HG03159 (cell line): ENCODE measurements at regions not wholly inside any gene's neighbourhood (a gene's known extent, or its start where the extent isn't known, plus 50 kb on each side); places are given as distances from the start of the nearest gene placed in this dataset.
"Not testable (repeated sequence)": the region's sequence is repeated elsewhere in the genome, so short reads cannot be mapped to it uniquely, and the experiment has no call there.

Experiments
- ATAC-seq: cut with Tn5 transposase; IDR thresholded peaks from one replicate; pipeline ENCODE4 v1.9.1; 2021; ENCODE audit warnings: mild to moderate bottlenecking, moderate library complexity; ENCODE audit not compliant: unreplicated experiment

- ATAC-seq: no peak
These were observed 997.6 kb upstream of the ATXN8OS start for GRCh38 chr13:69109891-69110525.

DNA sequence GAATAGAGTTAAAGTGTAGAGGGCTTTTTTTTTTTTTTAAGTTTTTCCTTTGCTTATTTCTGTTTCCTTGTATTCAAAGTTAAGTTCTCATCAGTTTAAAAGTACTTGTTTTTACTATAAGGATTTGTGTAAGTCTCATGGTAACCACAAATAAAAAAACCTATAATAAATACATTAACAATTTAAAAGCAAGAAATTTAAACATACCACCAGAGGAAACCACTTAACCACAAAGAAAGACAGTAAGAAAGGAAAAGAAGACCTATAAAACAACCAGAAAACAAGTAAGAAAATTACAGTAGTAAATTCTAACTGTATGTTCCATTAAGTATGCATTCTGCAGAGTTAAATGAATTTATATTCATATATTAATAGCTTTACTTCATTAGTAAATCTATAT, 999.1 kb upstream of the ATXN8OS start:
- ATAC-seq: no peak

DNA sequence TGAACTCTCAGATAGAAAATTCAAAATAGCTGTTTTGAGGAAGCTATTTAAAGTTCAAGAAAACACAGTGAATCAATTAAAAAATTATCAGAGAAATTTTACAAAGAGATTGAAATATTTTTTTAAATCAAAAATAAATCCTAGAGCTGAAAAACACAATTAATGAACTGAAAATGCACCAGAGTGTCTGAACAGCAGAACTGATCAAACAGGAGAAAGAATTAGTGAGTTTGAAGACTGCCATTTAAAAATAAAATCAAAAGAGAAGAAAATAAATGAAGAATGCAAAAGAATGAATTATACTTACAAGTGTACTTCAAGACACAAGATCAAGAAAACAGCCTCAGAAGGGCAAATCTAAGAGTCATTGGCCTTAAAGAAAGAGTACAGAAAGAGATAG, 1000.2 kb upstream of the ATXN8OS start:
- no peak for ATAC-seq

DNA sequence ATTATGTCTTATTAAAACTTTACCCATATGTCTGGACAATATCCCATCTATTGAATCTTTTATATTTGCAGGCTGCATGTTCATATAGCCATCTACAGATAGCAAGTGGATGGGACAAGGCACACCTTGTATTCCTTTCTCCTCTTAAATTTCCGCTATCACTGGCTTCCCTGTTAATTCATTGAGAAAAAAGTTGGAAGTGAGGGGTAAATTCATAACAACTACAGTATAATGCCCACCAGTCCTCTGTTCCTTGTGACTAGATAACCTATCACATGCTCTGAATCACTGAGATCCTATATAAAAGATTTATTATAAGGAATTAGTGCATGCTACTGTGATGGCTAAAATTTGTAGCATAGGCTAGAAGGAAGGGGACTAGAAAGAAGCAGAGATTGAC, 1005.8 kb upstream of the ATXN8OS start:
- ATAC-seq: no peak

DNA sequence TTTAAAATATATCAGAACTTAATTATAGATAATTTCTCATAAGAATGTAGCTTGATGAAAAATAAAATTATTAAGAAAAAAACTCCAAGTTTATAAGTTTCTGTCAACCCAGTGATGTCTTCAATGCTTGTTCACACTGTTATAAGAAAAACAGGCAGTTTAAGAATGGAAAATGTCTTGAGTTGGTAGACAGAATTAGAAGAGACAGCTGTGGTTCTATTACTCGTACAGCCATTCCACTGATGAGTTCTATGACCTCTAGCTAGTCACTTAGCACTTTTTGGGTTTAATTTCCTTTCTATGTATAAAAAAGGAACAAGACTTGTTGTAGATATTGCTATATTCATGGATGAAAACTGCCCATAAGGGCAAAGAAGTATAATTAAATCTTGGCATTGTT, 1013.1 kb upstream of the ATXN8OS start:
- ATAC-seq: no peak

DNA sequence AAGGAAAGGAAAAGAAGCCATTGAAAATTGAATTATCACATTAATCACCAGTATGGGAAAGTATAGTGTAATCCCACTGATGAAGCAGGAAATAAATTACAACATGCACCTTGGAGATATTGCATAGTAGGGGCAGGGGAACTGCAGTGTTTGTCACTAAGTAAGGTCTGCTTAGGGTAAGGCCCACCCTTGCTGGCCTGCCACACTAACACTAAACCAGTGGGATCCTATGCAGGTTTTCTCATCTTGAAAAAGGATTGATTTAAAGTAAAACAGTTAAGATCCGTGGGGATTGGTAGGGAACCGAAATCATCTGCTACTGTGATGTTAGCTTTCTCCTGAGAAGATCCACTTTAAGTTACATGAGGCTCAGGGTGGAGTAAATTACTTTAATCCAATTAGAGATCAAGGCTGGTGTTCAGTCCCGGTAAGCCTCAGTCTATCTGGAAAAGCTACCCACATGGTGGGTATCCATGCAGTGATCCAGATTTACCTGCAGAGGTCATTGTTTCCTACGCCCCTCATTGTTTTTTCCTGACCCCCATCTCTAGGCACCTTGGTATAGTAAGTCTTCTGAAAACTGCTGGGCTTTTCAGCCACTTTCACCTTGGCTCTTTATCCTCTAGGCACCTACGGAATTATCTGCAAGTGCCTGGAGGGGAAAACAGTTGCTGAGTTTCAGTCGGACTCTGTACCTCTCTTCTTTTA, 1014.9 kb upstream of the ATXN8OS start:
- ATAC-seq: no peak

DNA sequence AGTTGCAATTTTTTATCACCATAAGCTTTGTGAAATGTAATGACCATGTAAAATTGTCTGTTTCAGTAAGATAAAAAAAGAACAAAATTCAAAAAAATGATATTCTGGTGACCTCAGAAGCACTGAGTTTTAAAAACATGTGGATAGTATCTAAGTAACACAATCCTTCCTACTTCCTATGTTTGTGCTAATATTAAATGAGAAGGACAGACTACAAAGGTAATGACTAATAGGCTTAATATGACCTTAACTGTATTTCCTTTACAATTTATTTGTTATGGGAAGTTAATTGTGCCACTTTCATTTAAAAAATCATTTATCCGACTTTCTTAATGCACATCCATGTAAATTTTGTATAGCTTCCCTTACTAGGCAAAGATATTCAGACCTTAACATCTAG, 1030.4 kb upstream of the ATXN8OS start:
- ATAC-seq: no peak

GRCh38 chr13:69069554-69070133, 1038.0 kb upstream of the ATXN8OS start:
- ATAC-seq: no peak

DNA sequence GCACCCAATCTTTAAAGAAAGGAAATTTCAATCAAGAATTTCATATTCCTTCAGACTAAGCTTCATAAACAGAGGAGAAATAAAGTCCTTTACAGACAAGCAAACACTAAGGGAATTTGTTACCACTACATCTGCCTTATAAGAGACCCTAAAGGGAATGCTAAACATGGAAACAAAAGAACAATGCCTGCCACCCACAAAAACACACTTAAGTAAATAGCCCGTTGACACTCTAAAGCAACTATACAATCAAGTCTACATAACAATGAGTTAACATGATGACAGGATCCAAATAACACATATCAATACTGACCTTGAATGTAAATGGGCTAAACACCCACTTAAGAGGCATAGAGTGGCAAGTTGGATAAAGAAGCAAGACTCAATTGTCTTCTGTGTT, 1056.9 kb upstream of the ATXN8OS start:
- ATAC-seq: no peak

GRCh38 chr13:69044629-69045028, 1063.0 kb upstream of the ATXN8OS start:
- no peak for ATAC-seq

DNA sequence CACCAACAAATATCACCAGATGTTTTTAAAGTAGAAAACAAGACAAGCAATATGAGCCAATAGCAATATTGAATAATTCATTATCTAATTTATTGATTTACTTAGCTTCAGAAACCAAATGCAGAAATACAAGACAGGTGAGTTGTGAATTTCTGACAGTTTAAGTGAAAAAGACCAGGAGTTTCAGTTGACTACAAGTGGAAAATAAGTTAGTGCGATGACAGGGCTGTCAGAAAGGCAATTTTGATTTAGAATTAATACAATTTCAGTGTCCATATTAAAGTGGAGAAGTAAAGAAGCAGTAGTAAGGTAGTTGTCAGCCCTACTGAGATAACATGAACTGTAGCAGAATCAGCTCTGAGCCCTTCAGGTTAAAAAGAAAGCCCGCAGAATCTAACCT, 1066.7 kb upstream of the ATXN8OS start:
- no peak for ATAC-seq

GRCh38 chr13:69035771-69036170, 1071.9 kb upstream of the ATXN8OS start:
- ATAC-seq: no peak

GRCh38 chr13:69028936-69029335, 1078.7 kb upstream of the ATXN8OS start:
- ATAC-seq: no peak

- no peak for ATAC-seq
These were observed 1087.5 kb upstream of the ATXN8OS start for GRCh38 chr13:69020120-69020519.

GRCh38 chr13:69018173-69018572, 1089.5 kb upstream of the ATXN8OS start:
- not testable (repeated sequence) for ATAC-seq

- ATAC-seq: no peak
These were observed 1096.8 kb upstream of the ATXN8OS start for GRCh38 chr13:69010789-69011188.

GRCh38 chr13:69008499-69008898, 1099.1 kb upstream of the ATXN8OS start:
- ATAC-seq: no peak

- ATAC-seq: no peak
These were observed 1109.6 kb upstream of the ATXN8OS start for GRCh38 chr13:68998056-68998455.

GRCh38 chr13:68996668-68997025, 1111.0 kb upstream of the ATXN8OS start:
- ATAC-seq: no peak

DNA sequence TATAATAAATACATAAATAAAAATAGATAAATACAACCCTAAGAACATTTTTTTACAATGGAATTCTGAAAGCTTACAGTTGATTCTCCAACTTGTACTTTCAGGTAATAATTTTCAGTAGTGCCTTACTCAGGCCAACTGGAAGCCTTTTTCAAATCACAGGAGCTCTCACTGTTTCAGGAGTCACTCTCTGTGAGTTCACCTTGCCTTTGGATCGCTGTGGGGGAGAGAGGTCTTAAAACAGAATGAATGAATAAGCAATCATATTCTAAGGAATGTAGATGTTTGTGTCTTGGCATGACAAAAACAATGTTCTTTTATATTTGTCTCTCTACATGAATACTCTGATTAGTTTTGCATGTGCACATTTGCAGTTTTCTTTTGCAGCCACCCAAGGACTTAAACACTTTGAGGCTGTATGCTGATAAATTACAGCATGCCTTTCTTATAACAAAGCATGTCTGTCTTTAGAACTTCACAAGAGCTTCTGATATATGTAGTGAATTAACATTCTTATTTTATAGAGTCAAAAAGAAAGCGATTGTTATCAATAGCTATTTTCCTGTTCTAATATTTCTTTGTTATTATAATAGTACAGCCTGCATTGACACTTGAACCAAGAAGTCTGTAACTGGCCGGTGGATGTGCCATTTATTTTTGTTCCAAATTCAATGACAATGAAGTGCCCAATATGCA, 1111.5 kb upstream of the ATXN8OS start:
- no peak for ATAC-seq

- no peak for ATAC-seq
These were observed 1114.5 kb upstream of the ATXN8OS start for GRCh38 chr13:68993154-68993553.

GRCh38 chr13:68988176-68988575, 1119.5 kb upstream of the ATXN8OS start:
- no peak for ATAC-seq
